VCaP (cell line): ENCODE measurements at regions not wholly inside any gene's neighbourhood (a gene's known extent, or its start where the extent isn't known, plus 50 kb on each side); places are given as distances from the start of the nearest gene placed in this dataset.

ENCODE experiments used
- H3K27ac ChIP-seq: fragments of 450-650 bp; 2 replicates; pipeline ENCODE4 v1.5.1; 2017
- TF ChIP-seq, protein P1 (sequence below): fragments of 450-650 bp; conservative IDR thresholded peaks from 2 replicates; pipeline ENCODE4 v1.5.1; 2017; ENCODE audit warnings: mild to moderate bottlenecking, moderate library complexity

DNA sequence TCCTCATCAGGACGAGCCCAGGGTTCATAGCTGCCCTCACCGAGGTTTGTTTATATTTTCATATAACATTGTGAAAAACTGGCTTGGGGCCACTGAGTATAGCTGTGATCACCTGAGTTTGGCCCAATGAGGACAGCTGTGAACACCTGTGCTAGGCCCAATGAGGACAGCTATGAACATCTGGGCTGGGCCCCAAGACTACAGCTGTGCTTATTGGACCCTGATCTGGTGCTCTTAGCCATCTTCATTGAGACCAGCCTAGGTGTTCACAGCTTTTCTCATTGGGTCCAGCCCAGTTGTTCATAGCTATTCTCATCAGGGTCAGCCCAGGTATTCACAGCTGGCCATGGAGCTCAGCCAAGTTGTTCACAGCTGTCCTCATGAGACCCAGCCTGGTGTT, 1167.3 kb downstream of the UQCRFS1 start:
- TF ChIP-seq, protein P1, sequence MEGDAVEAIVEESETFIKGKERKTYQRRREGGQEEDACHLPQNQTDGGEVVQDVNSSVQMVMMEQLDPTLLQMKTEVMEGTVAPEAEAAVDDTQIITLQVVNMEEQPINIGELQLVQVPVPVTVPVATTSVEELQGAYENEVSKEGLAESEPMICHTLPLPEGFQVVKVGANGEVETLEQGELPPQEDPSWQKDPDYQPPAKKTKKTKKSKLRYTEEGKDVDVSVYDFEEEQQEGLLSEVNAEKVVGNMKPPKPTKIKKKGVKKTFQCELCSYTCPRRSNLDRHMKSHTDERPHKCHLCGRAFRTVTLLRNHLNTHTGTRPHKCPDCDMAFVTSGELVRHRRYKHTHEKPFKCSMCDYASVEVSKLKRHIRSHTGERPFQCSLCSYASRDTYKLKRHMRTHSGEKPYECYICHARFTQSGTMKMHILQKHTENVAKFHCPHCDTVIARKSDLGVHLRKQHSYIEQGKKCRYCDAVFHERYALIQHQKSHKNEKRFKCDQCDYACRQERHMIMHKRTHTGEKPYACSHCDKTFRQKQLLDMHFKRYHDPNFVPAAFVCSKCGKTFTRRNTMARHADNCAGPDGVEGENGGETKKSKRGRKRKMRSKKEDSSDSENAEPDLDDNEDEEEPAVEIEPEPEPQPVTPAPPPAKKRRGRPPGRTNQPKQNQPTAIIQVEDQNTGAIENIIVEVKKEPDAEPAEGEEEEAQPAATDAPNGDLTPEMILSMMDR: no peak
- no peak overlapping the region for H3K27ac ChIP-seq

DNA sequence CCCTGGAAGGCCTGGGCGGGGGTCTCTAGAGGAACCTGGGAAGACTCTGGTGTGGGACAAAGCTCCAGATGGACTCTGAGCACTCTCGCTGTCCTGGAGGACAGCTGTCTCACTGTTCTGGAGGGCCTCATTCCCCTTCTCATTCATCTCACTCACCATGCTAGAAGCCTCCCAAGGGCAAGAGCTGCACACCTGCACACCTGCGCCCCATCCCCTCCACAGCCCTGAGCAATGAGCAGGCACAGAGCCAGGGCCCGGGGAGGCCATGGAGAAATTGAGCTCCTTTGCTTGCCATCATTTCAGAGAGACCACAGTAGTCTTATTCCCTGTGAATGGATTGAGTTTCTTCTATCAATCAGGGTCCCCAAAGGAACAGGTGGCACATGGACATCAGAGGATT, 1168.5 kb downstream of the UQCRFS1 start:
- TF ChIP-seq, protein P1: no peak
- no peak overlapping the region for H3K27ac ChIP-seq

DNA sequence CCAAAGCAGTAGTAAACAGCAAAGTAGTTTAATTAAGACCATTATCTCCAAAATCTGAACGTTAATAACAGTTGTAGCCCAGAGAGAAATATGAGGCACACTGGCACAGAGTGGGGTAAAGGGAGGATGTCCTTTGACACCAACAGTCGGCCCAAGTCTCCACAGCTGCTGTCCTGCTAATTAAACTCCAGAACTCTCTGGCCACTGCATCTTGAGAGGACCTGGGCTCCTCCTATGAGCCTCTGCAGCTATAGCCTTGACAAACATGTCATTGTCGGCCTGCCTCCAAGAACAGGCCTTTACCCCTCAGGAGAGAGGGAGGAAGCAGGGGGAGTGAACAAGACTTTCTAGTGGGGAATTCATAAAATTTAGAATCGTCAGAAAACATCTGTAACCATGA, 1170.4 kb downstream of the UQCRFS1 start:
- TF ChIP-seq, protein P1: no peak
- H3K27ac ChIP-seq: no peak overlapping the region

DNA sequence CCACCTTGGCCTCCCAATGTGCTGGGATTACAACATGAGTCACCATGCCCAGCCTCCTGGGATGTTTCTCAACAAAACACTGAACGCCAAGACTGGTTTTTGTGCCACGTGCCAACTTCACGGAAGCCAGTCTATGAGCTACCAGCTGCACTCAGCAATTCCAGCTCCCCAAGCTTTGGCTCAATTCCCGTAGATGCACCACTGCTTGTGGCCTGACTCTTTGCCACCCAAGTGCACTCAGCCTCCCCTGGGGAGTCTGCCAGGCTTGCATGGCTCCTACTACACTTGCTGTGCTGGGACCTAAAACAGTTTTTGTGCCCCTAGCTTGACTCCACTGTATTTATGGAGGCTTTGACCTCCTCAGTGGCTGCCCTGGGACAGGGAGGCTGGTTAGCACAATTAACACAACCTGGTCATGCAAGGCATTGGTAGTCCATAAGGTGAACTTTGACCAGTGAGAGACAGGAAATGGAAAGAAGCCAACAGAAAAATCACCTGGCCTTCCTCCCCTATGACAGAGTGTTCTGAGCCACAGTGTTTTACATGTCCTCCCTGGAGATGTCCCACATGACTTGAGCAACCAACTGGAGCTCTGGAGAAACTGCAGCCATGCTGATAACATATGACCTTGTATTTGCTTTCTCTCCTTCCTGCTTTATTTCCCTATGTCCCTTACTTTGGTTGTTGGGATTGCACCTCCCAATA, 1173.1 kb downstream of the UQCRFS1 start:
- TF ChIP-seq, protein P1: no peak

DNA sequence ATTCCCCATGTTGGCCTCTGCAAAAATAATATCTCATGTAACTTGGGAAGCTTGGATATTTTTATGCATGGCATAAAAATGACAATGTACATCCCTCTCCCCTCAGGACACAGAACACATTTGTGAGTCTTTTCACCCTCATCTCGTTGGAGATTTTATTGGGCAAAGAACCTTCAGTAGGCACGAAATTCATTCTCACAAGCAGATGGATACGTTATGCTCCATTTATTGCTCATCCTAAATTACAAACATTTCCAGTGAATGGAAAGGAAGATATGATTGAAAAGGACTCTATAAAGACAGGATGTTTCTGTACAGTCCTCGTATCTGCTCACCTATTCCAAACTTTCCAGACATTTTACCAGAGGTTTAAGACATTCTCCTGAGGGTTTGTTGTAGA, 1175.8 kb downstream of the UQCRFS1 start:
- no peak overlapping the region for H3K27ac ChIP-seq
- TF ChIP-seq, protein P1: no peak

More for the DNA sequence above, 1173.1 kb downstream of the UQCRFS1 start:
- no peak overlapping the region for H3K27ac ChIP-seq

DNA sequence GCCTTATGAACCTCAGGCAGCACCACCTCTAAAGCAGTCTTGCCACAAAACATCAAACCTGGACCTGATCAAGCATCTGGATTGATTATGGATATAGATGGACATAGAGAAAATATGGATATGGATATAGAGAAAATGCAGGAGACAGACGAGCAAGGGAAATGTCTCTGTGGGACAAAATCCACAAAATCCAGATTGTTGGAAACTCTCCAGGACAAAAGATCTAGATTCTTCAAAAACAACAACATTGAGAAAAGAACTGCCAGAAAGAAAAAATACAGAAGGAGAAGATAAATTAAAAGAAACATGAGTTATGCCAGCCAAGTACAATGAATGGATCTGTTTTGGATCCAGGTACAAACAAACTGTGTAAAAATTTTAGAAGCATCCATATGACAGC, 1176.5 kb downstream of the UQCRFS1 start:
- no peak overlapping the region for H3K27ac ChIP-seq
- TF ChIP-seq, protein P1: no peak

DNA sequence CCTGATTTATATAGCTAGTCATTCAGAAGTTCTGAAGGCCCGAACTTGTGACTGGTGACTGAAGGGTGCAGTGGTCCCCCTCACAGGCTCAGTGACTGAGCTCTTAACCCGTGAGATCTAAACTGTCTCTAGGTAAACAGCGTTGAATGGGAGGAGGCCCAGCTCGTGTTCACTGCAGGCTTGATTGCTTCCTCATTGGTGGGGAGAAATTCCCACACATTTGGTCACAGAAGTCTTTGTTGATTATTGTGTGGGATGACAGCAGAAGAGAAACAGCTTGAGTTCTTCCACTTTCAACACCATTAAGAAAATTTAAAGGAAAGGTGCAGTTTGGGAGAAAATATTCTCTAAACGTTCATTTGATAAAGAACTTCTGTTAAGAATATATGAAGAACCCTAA, 1178.0 kb downstream of the UQCRFS1 start:
- TF ChIP-seq, protein P1: no peak

More for the DNA sequence above, 1178.0 kb downstream of the UQCRFS1 start:
- H3K27ac ChIP-seq: no peak overlapping the region
